Vagina (tissue), 2 donors: ENCODE measurements at regions not wholly inside any gene's neighbourhood (a gene's known extent, or its start where the extent isn't known, plus 50 kb on each side); places are given as distances from the start of the nearest gene placed in this dataset.
"Not testable (repeated sequence)": the region's sequence is repeated elsewhere in the genome, so short reads cannot be mapped to it uniquely, and the experiment has no call there.

ENCODE experiments used
- DNase-seq, 2 donors: peaks; one replicate each; pipeline ENCODE4 v3.0.0-alpha.2; 2017; ENCODE audit errors: extremely low spot score in 2 of 2
- H3K27ac ChIP-seq: fragments of 200-600 bp; sonication (generic); one replicate; pipeline ENCODE4 v1.5.1; 2019
- H3K27me3 ChIP-seq: fragments of 200-600 bp; sonication (generic); one replicate; pipeline ENCODE4 v1.5.1; 2019
- H3K36me3 ChIP-seq, 2 donors: fragments of 200-600 bp; sonication (generic); one replicate each; pipeline ENCODE4 v1.5.1; 2017 to 2019
- H3K4me1 ChIP-seq: fragments of 200-600 bp; sonication (generic); one replicate; pipeline ENCODE4 v1.5.1; 2019
- H3K4me3 ChIP-seq, 2 donors: fragments of 200-600 bp; sonication (generic); 1 replicate in 1 of 2; 2 replicates in 1 of 2; pipeline ENCODE4 v1.5.1; 2016 to 2019
- H3K9me3 ChIP-seq: fragments of 200-600 bp; sonication (generic); one replicate; pipeline ENCODE4 v1.5.1; 2019
- POLR2A ChIP-seq, 2 donors: fragments of 450-650 bp; IDR thresholded peaks; one replicate each; pipeline ENCODE4 v1.6.1; 2017; ENCODE audit warnings: antibody characterized with exemption in 2 of 2, mild to moderate bottlenecking in 2 of 2, moderate library complexity in 2 of 2
- POLR2AphosphoS5 ChIP-seq, 2 donors: sonication (generic); formaldehyde crosslinking; IDR thresholded peaks; one replicate each; pipeline ENCODE4 v1.9.0; 2017; ENCODE audit warnings: antibody characterized with exemption in 2 of 2, mild to moderate bottlenecking in 2 of 2, low read depth in 1 of 2; ENCODE audit not compliant: insufficient read depth in 1 of 2
- intact Hi-C: fragments of 100-400 bp; cut with DNase I; formaldehyde crosslinking; loops from one replicate; pipeline ENCODE4 v1.15.1; 2023
- TF ChIP-seq, protein P1 (sequence below), 3 experiments: fragments of 450-650 bp in 2 of 3; fragments of 200-600 bp in 1 of 3; sonication (generic) in 1 of 3; IDR thresholded peaks; one replicate each; pipeline ENCODE4 v1.5.1; 2017 to 2019; ENCODE audit warnings: antibody characterized with exemption in 3 of 3, mild to moderate bottlenecking in 2 of 3, moderate library complexity in 2 of 3

DNA sequence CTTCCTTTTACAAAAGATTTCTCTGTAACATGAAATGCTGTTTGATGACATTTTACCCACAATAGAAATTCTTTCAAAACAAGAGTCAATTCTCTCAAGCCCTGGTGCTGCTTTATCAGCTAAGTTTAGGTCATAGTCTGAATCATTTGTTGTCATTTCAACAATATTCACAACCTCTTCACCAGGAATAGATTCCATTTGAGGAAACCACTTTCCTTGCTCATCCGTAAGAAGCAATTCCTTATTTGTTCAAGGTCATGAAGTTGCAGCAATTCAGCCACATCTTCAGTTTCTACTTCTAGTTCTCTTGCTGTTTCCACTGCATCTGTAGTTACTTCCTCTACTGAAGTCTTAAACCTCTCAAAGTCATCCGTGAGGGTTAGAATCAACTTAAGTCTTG lies 315.3 kb downstream of the TYW1 start:
- H3K36me3 ChIP-seq = peaks cover 3 to 63% of the 10 kb centered on the region in 2 donors
- H3K9me3 ChIP-seq = no peaks in the 10 kb centered on the region
- H3K27me3 ChIP-seq = no peaks in the 10 kb centered on the region
- H3K27ac ChIP-seq = no peak overlapping the region
- H3K4me1 ChIP-seq = no peaks in the 10 kb centered on the region
- no peak for DNase-seq
- no peak overlapping the region for H3K4me3 ChIP-seq
- intact Hi-C loops = no loop called here
- no peak for TF ChIP-seq POLR2A (IDR thresholded peaks at IDR 0.05)
- no peak for TF ChIP-seq POLR2AphosphoS5 (IDR thresholded peaks at IDR 0.05; ENCODE audit: insufficient read depth in 1 of 2, low read depth in 1 of 2)
- TF ChIP-seq, protein P1, sequence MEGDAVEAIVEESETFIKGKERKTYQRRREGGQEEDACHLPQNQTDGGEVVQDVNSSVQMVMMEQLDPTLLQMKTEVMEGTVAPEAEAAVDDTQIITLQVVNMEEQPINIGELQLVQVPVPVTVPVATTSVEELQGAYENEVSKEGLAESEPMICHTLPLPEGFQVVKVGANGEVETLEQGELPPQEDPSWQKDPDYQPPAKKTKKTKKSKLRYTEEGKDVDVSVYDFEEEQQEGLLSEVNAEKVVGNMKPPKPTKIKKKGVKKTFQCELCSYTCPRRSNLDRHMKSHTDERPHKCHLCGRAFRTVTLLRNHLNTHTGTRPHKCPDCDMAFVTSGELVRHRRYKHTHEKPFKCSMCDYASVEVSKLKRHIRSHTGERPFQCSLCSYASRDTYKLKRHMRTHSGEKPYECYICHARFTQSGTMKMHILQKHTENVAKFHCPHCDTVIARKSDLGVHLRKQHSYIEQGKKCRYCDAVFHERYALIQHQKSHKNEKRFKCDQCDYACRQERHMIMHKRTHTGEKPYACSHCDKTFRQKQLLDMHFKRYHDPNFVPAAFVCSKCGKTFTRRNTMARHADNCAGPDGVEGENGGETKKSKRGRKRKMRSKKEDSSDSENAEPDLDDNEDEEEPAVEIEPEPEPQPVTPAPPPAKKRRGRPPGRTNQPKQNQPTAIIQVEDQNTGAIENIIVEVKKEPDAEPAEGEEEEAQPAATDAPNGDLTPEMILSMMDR (IDR thresholded peaks at IDR 0.05) = no peak

DNA sequence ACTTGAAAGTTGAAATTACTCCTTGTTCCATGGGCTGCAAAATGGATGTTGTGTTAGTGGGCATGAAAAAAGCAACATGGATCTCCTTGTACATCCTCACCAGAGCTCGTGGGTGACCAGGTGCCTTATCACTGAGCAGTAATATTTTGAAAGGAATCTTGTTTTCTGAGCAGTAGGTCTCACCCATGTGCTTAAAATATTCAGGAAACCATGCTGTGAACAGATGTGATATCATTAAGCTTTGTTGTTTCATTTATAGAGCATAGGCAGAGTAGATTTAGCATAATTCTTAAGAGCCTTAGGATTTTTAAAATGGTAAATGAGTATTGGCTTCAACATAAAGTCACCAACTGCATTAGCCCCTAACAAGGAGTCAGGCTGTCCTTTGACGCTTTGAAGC lies 316.6 kb downstream of the TYW1 start:
- H3K4me3 ChIP-seq = no peak overlapping the region
- TF ChIP-seq POLR2A (IDR thresholded peaks at IDR 0.05) (no peak), POLR2AphosphoS5 (IDR thresholded peaks at IDR 0.05; ENCODE audit: insufficient read depth in 1 of 2, low read depth in 1 of 2) (no peak)
- TF ChIP-seq, protein P1 (IDR thresholded peaks at IDR 0.05) = no peak
- H3K27ac ChIP-seq = no peak overlapping the region
- H3K27me3 ChIP-seq = no peaks in the 10 kb centered on the region
- intact Hi-C loops = no loop called here
- DNase-seq = no peak
- no peaks in the 10 kb centered on the region for H3K9me3 ChIP-seq
- H3K4me1 ChIP-seq = no peaks in the 10 kb centered on the region
- H3K36me3 ChIP-seq = peaks cover 3 to 66% of the 10 kb centered on the region in 2 donors

DNA sequence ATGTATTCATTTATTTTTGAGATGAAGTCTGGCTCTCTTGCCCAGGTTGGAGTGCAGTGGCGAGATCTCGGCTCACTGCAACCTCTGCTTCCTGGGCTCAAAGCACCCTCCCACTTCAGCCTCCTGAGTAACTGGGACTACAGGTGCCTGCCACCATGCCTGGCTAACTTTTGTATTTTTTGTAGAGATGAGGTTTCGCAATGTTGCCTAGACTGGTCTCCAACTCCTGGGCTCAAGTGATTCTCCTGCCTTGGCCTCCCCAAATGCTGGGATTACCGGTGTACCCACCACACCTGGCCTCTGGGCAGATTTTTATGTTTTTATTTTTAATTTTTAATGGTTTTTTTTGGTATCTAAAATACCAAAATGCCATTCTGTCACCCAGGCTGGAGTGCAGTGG lies 320.3 kb downstream of the TYW1 start:
- H3K27ac ChIP-seq, H3K4me1 ChIP-seq, intact Hi-C loops, H3K9me3 ChIP-seq, H3K27me3 ChIP-seq, H3K4me3 ChIP-seq, DNase-seq: not testable (repeated sequence)
- H3K36me3 ChIP-seq = peaks cover 2 to 48% of the 10 kb centered on the region in 2 donors

DNA sequence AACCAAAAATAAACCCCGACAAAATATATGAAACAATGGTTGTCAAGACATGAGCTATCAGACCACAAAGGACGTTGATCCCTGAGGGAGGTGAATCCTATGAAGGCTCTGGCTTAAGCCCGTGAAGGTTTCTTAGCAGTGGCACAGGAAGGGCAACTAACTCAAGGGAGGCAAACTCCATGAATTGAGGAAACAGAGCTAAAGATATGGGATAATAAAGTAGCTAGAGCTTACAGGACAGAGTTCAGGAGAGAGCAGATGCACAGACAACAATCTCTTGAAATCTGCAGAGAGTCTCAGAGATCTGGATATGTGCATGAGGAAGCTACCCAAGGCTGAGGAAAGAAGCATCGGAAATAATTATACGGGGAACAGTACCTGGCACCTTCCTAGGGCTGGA lies 331.6 kb downstream of the TYW1 start:
- H3K4me1 ChIP-seq, H3K36me3 ChIP-seq, H3K4me3 ChIP-seq, H3K9me3 ChIP-seq, H3K27me3 ChIP-seq, DNase-seq, intact Hi-C loops, H3K27ac ChIP-seq: not testable (repeated sequence)

DNA sequence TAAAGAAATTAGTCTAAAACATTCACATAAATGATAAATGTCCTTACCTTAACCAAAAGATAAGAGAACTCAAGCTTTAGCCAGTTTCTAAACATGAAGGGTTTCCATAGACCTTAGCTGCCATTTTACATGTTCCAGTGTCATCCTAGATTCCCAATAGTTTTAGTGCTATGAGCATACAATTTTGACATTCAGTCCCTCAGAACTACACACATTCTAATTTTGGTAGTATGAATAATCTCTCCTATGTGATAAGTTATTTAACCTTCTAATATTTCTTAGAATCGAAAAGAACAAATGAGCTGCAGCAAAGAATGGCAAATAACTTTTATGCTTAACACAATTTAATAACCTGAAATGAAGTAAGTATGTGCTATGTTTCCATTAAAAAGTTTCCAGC lies 338.5 kb downstream of the TYW1 start:
- intact Hi-C loops, DNase-seq: not testable (repeated sequence)

DNA sequence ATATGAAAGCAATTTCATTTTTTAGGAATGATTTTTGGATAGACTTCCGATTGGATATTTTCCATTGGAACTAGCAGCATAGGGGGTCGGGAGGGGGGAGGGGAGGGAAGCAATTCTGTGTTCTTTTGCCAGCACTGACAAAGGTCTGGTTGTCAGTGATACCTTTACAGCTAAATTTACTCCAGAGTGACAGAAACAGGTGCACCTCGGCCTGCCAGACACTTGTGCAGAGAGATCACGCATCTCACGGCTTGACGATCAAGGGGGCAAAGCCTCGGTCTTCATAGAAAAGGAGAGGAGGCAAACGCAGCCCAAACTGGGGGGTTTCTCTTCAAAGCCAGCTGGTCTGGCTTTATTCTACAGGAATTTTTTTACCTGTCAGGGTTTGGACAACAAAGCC lies 339.0 kb downstream of the TYW1 start:
- H3K4me3 ChIP-seq, H3K27me3 ChIP-seq, H3K4me1 ChIP-seq, DNase-seq, H3K27ac ChIP-seq, intact Hi-C loops, H3K9me3 ChIP-seq: not testable (repeated sequence)
- peaks cover 0 to 10% of the 10 kb centered on the region in 2 donors for H3K36me3 ChIP-seq

More for the DNA sequence above, 338.5 kb downstream of the TYW1 start:
- not testable (repeated sequence) for H3K36me3 ChIP-seq, H3K9me3 ChIP-seq, H3K27me3 ChIP-seq, H3K4me3 ChIP-seq, H3K27ac ChIP-seq, H3K4me1 ChIP-seq

DNA sequence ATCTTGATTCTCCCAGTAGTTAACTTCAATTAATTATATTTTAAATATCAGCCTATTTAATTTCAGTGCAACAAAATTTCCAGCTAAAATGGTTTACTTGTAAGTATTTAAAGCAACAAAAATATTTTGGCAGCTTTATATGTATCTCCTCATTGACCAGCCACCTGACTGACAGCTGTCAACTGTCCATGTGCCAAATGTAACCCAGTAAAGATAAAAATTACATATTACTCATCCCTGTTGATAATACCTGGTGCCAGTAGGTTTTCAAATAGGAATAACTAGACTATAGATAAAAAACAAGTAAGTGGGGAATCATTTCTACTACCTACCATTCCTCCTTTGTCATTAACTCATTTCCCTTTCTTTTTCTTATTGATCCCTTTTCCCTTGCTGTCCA lies 341.9 kb downstream of the TYW1 start:
- H3K27ac ChIP-seq, H3K4me1 ChIP-seq, DNase-seq, H3K27me3 ChIP-seq, H3K4me3 ChIP-seq, H3K9me3 ChIP-seq, intact Hi-C loops: not testable (repeated sequence)
- H3K36me3 ChIP-seq = peaks cover 0 to 10% of the 10 kb centered on the region in 2 donors

DNA sequence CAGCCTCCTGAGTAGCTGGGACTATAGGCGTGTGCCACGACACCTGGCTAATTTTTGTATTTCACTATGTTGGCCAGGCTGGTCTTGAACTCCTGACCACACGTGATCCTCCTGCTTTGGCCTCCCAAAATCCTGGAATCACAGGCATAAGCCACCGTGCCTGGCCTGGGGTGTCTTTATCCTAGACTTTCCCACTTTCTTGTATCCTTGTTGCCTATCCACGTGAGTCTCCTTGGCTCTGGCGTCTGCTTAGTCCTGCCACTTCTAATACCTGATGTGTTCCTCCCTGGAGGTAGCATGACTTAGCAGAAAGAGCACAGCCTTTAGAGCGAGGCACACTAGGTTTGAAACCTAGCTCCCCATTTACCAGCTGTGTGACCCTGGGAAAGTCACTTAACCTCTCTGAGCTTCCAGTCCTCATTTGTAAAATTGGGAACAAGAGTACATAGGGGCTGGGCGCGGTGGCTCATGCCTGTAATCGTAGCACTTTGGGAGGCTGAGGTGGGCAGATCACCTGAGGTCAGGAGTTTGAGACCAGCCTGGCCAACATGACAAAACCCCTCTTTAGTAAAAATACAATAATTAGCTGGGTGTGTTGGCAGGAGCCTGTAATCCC lies 344.6 kb downstream of the TYW1 start:
- Histone ChIP-seq H3K27me3 (no peaks in the 10 kb centered on the region), H3K36me3 (peaks cover 0 to 10% of the 10 kb centered on the region in 2 donors), H3K9me3 (no peaks in the 10 kb centered on the region), H3K4me1 (no peaks in the 10 kb centered on the region), H3K27ac (no peak overlapping the region), H3K4me3 (no peak overlapping the region)
- intact Hi-C loops = no loop called here
- TF ChIP-seq, protein P1 (IDR thresholded peaks at IDR 0.05) = no peak
- TF ChIP-seq POLR2A (IDR thresholded peaks at IDR 0.05) = no peak
- TF ChIP-seq POLR2AphosphoS5 (IDR thresholded peaks at IDR 0.05; ENCODE audit: insufficient read depth in 1 of 2, low read depth in 1 of 2) = no peak
- DNase-seq = peak in 1 of 2 donors; percentile 47
